Fibroblast of mammary gland (primary cell): ENCODE measurements at regions not wholly inside any gene's neighbourhood (a gene's known extent, or its start where the extent isn't known, plus 50 kb on each side); places are given as distances from the start of the nearest gene placed in this dataset.

Experiments used
- DNase-seq: peaks from one replicate; pipeline ENCODE4 v3.0.0-alpha.2; 2010; ENCODE audit warnings: low read depth
- H3K4me3 ChIP-seq: 2 replicates; pipeline ENCODE4 v1.5.1; 2011; ENCODE audit warnings: low read depth, mild to moderate bottlenecking, low read length, moderate library complexity; ENCODE audit not compliant: control insufficient read depth
- CTCF ChIP-seq: conservative IDR thresholded peaks from 2 replicates; pipeline ENCODE4 v1.5.1; 2011; ENCODE audit warnings: low read depth, low read length, inconsistent platforms; ENCODE audit not compliant: control insufficient read depth, insufficient read depth

- TF ChIP-seq CTCF, result no peak
- no peak for DNase-seq
These were observed 307.5 kb upstream of the UBE2E2 start for GRCh38 chr3:22895671-22896070.

GRCh38 chr3:22898558-22898957, 304.6 kb upstream of the UBE2E2 start:
- no peak for TF ChIP-seq CTCF
- DNase-seq, result no peak
- H3K4me3 ChIP-seq, result no peak overlapping the region

More at GRCh38 chr3:22895671-22896070, 307.5 kb upstream of the UBE2E2 start:
- no peak overlapping the region for H3K4me3 ChIP-seq

- no peak for TF ChIP-seq CTCF
- no peak overlapping the region for H3K4me3 ChIP-seq
These were observed 303.7 kb upstream of the UBE2E2 start for GRCh38 chr3:22899441-22899840.

GRCh38 chr3:22900296-22900695, 302.8 kb upstream of the UBE2E2 start:
- DNase-seq, result no peak
- no peak overlapping the region for H3K4me3 ChIP-seq
- TF ChIP-seq CTCF, result no peak

More at GRCh38 chr3:22899441-22899840, 303.7 kb upstream of the UBE2E2 start:
- DNase-seq, result no peak

GRCh38 chr3:22901684-22902083, 301.4 kb upstream of the UBE2E2 start:
- TF ChIP-seq CTCF, result no peak

GRCh38 chr3:22907161-22907780, 295.9 kb upstream of the UBE2E2 start:
- DNase-seq, result peak; percentile 10
- H3K4me3 ChIP-seq, result no peak overlapping the region
- no peak for TF ChIP-seq CTCF

More at GRCh38 chr3:22901684-22902083, 301.4 kb upstream of the UBE2E2 start:
- no peak for DNase-seq
- no peak overlapping the region for H3K4me3 ChIP-seq
